ENCODE measurements at regions not wholly inside any gene's neighbourhood (a gene's known extent, or its start where the extent isn't known, plus 50 kb on each side); places are given as distances from the start of the nearest gene placed in this dataset.
A peak's percentile ranks its signal among the peaks of the same experiment; 100 is the strongest.

DNA sequence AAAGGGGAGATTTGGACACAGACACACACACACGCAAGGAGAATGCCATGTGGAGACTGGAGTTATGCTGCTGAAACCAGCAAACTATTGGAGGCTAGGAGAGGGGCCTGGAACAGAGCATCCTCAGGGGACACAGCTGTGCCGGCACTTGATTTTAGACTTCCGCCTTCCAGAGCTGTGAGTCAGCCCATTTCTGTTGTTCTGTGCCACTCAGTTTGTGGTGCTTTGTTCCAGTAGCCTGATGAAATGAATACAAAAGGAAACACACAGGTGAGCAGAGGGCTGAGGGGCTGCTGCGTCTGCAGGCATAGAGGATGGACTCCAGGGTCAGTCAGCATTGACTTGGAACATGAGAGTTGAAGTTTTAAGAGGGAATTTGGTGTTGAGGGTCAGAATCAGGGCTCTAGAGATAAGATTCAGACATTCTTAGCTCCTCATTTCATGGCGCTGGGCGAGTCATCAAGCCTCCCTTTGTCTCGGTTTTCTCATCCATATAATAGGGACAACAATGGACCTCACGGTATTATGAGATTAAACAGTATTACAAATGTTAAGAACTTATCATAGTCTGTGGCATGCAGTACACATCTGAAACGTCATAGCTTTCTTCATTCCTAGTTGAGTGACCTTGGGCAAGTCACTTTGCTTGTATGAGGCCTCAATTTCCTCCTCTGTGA lies 191.0 kb downstream of the MIAT start:
- no peak for DNase-seq

DNA sequence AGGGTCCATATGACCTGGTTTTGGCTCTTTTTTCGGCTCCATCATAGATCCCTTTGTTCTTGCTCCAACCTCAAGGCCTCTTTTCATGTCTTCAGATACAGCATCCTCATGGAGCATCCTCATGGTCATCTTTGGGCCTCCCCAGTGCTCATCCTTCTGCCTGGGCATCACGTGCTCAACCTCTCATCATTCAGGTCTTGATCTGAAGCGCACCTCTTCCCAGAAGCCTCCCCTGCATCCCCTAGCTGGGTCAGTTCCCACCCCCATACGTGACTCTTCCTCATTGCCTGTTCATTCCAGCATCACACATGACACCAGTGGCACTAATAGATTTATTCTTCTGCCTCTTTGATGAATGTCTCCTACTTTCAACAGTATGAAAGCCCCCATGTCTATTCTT lies 192.2 kb downstream of the MIAT start:
- no peak for DNase-seq

DNA sequence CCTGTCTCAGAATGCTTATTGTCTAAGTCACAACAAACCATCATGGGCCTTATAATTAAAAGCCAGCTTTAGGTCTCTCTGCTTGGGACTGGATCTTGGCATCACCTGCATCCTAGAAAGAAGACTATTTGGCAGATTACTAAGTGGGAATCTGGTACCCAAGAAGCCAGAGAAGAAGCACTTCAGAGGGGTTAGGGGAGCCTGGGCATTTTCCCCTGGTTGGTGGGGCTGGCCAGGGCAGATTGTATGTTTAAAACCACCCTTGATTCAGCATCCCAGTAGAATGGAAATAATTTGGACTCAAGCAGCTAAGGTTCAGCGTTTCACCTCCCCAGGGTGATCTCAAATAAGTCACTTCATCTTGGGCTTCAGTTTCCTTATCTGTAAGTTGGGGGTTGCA lies 193.7 kb downstream of the MIAT start:
- no peak for DNase-seq

DNA sequence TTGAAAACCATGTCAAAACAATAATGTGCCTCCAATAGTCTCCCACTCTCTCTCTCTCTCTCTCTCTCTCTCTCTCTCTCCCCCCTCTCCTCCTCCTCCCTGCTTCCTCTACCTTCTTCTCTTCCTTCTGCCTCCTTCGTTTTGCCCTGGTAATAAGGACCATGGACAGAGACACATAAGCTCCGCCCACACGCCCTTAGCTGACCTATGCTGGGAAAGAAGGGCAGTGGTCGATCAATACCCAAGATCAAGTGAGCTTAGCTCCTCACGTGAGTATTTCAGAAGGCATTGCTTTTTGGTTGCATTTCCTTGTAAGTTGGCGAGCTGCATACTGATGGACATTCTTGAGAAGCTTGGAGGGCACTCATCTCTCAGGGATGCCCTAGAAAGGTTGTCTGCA lies 194.8 kb downstream of the MIAT start:
- DNase-seq = no peak

DNA sequence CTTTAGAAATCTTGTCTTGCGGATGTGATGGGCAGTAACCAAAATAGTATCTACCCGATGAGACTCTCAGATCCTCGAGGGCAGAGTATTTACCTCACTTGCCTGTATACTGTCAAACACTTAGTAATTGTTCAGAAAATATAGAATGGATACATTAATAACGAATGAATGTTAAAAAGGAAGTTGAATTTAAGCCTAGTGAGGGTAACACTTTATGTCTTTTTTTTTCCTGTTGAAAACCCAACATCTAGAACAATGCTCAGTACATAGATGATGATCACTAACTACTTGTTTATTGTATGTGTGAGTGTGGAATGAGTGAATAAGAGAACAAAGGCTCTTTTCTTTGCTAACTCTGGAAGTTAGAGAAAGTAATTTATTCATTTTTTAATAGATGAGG lies 195.7 kb downstream of the MIAT start:
- DNase-seq = no peak

DNA sequence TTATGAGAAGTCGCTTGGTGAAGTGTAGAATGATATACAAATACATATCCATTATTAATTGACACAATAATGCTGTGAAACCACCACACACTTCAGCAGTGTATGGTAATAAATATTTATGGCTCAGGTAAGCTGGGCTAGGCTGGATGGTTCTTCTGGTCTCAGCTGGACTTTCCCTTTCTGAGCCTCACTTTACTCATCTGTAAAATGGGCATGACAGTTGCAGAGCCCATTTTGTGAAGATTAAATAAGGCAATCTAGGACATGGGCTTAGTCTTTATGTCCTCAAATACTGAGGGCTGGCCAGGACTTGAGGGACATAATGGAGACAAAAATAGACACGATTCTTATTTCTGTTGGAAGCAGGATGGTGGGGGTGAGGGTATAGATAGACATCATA lies 196.1 kb downstream of the MIAT start:
- DNase-seq = no peak

DNA sequence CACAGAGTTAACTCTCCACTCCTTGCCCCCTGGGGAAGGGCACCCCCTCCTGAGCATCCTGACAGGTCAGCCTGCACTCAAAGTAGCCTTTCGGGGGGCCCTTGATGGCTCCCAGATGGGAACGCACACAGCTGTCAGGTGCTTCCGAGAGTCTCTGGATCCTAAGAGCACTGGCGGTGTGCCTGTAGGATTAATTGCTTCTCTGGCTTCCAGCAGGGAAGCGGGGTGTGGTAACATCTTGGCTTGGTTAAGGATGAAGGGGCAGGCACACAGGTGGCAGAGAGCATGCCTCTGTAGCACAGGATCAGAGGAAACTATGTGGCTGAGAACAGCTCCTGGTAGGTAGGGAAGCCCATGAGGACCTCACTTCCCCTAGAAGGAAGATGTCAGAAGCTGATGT lies 199.8 kb downstream of the MIAT start:
- no peak for DNase-seq

DNA sequence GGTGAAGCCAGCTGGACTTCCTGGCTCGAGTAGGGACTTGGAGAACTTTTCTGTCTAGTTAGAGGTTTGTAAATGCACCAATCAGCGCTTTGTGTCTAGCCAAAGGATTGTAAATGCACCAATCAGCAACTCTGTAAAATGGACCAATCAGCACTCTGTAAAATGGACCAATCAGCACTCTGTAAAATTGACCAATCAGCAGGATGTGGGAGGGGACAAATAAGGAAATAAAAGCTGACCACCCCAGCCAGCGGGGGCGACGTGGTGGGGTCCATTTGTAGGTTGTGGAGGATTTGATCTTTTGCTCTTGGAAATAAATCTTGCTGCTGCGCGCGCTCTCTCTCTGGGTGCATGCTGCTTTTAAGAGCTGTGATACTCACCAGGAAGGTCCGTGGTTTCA lies 202.9 kb downstream of the MIAT start:
- DNase-seq = no peak

DNA sequence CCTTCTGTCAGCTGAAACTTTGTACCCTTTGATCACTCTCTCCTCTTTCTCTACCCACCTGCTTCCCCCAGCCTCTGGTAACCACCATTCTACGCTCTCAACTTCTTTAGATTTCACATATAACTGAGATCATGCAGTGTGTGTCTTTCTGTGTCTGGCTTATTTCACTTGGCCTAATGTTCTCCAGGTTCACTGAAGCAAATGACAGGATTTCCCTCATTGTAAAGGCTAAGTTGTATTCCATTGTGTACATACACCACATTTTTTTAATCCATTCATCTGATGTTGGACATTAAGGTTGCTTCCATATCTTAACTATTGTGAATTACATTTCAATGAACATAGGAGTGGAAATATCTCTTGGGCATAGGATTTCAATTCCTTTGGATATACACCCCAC lies 207.6 kb downstream of the MIAT start:
- DNase-seq = no peak

DNA sequence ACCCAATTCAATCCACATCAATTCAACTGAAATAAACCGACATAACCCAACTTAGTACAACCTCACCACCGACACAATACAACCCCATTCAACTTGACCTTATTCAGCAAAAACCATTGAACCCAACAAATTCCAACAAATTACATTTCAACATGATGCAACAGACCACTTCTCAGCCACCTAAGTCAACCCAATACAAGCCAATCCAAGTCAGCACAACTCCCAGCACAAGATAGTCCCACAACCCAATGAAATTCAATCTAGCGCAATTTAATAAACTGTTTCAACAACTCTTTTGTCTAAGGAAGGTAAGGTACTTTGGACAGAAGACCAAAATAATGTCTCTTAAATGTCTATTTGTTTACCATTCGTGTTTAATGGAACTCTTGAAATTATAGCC lies 226.0 kb downstream of the MIAT start:
- DNase-seq = no peak

DNA sequence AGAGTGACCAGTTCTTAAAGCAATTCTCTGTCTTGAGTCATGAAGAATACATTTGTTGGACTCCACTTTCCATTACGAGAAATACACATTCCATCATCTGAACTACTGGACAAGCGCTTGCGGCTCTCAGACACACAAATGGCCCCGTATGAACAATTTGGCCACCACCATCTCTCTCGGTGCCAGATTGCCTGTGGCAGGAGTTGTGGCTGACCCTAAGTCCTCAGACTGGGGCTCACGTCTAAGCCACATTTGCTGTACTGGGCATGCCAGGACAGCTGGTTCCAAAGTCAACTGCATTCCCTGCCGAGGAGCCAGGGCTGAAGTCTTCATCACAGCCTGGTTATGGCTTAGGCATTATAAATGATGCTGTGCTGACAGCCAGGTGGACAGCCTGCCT lies 227.5 kb downstream of the MIAT start:
- no peak for DNase-seq

DNA sequence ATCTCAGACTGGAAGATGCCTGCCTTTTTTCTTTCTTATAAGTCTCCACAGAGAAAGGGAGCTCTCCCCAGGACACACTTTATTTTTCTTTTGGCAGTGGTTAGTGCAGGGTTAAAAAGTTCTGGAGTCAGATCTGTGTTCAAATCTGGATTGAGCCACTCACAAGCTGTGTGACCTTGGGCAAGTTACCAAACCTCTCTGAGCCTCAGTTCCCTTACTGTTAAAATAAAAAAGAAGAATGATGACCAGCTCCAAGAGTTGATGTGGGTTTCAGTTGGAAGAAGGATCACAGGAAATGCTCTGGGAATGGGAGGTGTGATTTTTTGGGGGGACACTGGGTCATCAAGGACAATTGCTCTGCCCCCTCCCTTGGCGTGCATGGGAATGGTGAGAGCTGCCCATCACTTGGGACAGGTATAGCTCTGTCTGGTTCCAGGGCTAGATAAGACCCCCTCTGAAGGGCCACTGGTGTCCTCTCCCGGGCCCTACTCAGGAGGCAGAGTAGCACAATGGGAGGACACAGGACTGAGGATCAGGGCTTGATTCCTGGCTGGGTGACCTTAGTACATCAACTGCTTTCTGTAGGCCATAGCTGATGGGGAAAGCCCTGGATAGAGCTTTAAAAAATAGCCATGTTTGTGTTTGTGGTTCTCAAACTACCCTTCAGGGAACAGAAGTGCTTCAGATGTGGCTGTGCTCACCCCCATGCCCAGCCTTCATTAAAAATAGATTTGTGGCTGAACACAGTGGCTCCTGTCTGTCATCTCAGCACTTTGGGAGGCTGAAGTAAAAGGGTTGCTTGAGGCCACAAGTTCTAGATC lies 228.3 kb downstream of the MIAT start:
- DNase-seq = no peak

DNA sequence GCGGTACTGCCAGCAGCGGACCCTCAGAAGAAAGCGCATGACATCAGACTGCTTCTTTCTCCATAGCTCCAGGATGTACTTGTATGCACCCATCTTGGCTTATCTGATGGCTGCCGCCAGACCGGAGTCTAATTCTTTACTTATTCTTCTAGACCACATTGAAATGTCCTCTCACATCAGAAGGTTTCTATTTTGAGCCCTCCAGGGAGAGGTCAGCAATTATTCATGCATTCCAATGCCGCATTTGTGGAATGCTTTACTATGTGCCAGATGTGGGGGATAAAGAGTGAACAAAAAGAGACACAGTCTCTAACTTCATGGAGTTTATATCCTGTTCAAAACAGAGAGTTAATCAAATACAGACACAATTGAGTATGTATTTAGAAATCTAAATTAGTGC lies 230.1 kb downstream of the MIAT start:
- DNase-seq = no peak

DNA sequence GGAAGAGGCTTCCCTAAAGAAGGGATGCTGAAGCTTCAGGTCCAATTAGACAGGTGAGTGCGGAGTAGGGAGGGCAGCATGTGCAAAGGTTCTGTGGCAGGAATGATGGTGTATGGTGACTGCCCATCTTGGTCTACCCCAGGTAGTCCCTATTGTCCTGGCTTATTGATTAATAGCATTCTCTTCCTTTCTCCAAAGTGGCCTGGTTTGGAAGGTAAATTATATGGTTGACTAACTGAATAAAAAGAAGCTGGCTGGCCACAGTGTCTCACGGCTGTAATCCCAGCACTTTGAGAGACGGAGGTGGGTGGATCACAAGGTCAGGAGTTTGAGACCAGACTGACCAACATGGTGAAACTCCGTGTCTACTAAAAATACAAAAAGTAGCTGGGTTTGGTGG lies 230.5 kb downstream of the MIAT start:
- no peak for DNase-seq

DNA sequence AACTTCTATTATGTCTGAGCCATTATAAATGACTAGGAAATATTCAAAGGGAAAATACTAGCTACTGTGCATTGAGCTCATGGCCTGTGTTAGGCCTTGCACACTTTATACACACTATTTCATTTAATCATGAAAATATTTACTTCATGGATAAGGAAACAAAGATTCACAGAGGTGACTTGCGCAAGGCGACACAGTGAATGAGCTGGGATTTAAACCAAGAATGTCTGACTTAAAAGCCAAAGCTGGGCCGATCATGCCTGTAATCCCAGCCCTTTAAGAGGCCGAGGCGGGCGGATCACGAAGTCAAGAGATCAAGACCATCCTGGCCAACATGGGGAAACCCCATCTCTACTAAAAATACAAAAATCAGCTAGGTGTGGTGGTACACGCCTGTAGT lies 231.5 kb downstream of the MIAT start:
- DNase-seq = no peak

DNA sequence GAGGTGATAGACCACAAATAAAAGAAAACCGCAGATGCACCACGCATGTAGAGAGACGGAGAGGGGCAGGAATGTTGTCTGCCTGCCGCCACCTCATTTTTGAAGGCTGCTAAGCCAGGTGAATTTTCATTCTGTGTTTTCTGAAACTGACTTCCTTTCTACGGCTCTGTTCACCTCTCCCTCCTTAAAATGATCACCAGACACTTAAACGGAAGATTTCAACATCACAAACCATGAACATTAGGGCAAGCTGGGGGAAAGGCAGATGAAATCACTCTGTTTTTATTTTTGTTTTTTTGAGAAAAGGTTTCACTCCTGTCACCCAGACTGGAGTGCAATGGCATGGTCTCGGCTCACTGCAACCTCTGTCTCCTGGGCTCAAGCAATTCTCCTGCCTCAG lies 232.4 kb downstream of the MIAT start:
- no peak for DNase-seq

DNA sequence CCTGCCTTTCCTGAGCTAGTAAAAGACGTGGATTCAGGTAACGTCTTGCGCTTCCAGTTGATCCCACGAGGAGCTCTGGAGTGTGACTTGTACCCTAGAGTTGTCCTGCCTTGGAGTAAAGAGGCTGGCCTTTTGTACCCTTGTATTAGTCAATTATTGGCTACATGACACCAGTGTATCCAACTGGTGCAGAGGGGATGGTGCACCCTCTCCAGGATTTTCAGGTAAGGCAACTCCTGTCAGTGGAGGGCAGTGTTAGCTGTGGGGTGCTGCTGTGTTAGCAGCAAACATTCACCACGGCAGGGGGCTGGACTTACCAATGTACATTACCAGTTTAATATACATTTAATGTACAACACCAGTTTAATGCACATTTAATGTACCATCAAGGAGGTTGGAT lies 233.5 kb downstream of the MIAT start:
- no peak for DNase-seq

DNA sequence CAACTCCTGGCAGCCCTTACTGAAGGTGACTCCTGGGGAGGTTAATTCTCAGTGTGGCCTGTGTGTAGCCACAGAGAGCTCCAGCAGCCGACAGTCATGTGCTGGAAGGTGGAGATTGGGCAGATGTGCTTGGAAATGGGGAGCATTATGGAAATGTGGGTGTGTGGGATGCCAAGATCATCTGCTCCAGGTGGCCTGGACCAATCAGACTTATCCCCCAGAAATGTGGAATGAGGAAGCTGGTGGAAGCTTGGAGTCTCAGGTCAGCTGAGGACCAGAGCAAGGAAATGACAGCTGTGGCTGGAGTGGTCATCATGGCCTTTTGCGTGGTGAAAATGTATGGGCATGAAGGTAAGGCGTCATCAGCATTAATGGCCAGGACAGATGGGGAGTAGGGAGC lies 234.0 kb downstream of the MIAT start:
- no peak for DNase-seq

DNA sequence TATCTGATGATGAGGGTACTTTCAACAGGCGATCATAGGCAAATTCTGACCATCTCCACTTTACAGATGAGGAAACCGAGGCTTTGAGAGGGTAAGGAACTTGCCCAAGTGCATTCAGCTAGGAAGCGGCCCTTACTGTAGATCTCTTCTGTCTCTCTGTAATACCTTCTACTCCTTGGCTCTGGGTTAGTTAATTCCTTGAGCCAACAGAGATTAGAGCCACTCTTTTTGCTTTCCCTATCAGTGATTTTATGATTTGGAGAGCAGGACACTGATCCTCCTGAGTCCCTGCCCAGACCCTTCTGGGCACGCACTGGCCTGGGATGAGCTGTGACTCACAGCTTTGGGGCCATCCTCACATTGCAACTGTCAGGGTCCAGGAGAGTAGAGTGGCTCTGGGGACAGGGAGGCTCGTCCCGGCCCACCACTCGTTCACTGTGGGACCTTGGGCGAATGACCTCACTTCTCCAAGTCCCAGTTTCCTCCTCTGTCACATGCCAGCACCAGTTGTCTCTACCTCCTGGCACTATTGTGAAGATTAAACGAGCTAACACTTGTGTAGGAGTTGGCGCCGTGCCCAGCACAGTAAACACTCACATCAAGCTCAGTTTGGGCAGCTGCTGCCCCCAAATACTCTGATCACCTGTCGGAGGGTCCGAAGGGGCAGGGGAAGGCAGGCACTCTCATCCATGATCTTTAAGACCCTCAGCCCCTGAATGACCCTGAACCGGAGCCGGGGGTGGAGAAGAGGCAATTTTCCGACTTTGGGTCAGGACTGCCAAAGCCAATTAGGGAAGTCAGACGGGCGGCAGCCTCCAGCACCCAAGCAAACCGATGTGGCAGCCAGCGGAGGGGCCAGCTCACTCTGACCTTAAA lies 235.0 kb downstream of the MIAT start:
- no peak for DNase-seq

DNA sequence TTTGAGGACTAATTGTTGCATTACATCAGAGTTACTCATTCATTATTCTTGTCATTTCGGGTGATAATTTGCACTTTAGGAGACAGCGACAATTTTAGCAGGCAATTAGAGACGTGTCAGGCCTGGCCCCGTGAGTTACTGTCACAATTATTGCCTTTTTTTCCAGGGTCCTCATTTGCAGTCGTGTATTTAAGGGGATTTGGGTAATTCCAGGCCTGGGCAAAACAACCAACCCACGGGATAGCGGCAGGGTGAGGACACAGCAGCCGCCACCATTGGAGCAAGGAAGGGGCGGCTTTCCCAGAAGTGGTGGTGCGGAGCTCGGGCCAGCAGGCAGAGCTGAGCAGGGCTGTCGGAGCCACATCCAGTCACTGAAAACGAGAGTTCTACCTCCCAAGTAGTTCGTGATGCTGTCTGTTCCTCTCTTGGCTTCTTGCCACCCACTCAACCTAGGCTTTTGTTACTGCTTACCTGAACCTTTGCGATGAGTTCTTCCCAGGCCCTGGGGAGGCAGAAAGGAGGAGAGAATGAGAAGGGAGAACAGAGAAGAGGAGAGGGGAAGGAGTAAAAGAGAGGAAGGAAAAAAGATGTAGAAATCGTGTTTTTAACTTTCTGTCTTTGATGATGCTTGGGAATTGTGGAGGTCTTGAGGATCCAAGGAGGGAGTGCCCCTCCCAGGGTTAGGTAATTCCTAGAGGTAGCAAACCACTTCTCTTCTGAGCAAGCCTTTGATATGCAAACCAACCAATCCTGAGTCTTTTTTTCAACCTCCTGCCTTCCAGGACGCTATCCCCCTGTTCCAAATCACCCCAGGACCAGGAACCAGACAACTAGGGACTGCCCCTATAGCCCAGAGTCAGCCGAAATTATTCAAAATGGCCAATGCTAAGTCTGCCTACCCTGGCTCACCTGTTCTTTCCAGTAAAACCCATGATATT lies 236.1 kb downstream of the MIAT start:
- no peak for DNase-seq

DNA sequence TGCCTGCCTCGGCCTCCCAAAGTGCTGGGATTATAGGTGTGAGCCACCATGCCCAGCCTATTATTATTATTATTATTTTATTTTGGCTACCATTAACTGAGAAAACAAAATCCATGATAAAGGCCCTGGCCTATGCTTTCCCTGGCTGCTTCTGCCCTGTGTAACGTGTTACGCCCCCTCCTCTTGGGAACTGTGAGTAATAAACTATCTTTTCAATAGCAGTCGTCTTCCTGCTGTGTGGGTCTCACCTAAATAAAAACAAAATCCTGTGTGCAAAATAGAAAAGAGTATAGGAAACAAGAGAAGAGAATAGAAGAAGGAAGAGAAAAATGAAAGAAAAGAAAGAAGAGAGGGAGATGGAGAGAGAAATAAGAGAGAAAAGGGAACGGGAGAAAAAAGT lies 237.0 kb downstream of the MIAT start:
- no peak for DNase-seq

DNA sequence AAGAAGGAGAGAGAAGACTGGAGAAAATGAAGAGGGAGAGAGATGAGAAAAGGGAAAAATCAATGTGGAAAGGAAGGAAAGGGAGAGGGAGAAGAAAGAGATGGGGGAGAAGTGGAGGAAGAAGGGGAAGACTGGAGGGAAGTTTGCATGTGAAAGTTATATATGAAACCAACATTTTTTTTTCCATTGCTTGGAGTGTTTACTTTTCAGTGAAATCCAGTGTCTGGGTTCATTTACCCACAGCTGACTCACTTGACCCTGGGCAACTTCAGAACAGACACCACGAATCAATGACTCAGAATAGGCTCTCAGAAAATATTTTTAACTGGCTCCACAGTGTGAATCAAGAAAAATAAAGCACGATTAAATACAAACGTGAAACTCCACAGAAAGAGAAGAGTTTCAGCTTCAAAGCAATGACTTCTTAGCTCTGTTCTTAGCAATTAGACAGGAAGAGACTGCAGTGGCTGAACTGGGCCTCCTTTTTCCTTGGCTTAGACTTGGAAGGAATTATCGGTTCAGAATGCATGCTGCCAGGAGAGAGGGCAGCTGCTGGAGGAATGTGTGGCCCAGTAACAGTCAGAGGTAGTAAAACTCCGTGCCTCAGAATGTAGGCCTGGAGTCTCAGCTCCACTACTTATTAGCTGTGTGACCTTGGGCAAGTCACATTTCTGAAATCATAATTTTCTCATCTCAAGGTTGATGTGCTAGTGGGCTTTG lies 237.5 kb downstream of the MIAT start:
- DNase-seq = peak; percentile 49

Measured in MV-4-11 (cell line).